ENCODE measurements at regions not wholly inside any gene's neighbourhood (a gene's known extent, or its start where the extent isn't known, plus 50 kb on each side); places are given as distances from the start of the nearest gene placed in this dataset.

GRCh38 chr22:22079404-22080148, 97.0 kb upstream of the TOP3B start:
- no peak for TF ChIP-seq CTCF (IDR thresholded peaks at IDR 0.05)

DNA sequence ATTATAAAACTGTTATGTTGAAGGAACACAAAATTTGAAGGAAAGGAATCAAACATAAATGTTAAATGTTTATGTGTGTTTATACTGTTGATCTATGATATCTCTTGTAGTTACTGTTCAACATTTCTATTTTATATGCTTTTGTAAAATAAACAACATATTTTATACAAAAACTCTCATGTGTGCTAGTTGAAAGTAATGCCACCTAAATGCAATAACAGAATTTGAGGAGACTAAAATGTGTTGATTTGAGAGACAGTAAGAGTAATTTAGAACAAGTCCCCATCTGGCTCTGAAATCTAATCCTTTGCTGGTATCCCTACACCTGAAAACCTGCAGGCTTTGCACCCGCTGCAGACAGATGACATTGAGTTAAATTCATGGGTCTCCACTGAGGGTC, 95.7 kb upstream of the TOP3B start:
- TF ChIP-seq CTCF (IDR thresholded peaks at IDR 0.05), result no peak

DNA sequence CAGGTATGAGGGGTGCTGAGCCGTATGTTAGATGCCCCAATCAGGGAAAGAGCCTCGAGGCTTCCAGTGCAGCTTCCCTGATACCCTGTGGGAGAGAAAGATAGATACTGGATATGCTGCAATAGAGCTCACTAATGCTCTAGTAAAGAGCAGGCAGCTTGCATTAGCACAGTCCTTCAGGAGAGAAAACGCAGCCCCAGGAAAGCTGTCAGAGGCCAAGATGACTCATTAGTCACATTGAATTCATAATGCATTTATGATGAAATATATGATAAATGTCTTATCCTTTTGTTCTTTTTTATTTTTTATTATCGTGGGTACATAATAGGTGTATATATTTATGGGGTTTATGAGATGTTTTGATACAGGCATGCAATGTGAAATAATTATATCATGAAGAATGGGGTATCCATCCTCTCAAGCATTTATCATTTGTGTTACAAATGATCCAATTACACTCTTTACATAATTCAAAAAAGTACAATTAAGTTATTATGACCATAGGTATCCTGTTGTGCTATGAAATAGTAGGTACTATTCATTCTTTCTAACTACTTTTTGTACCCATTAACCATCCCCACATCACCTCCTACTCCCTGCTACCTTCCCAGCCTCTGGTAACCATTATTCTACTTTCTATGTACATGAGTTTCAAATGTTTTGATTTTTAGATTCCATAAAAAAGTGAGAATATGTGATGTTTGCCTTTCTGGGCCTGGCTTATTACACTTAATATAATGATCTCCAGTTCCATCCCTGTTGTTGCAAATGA, 94.5 kb upstream of the TOP3B start:
- TF ChIP-seq CTCF (IDR thresholded peaks at IDR 0.05), result no peak

DNA sequence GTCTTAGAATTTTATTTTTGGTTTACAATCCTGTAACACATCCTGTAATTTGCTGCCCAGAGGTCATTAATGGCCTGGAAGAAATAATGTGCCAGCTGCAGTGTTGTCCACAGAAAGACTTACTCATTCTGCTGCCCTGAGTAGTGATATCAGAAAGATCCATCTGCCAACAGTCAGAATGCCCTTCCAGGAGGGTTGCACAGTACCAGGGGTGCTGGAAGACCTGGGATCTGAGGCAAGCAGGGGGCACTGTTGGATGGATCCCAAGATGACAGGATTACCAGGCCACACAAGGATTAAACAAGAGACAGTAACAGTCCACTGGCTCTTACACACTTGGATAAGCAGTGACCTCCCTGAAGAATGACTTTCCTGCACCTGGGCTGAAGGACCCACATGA, 93.8 kb upstream of the TOP3B start:
- TF ChIP-seq CTCF (IDR thresholded peaks at IDR 0.05), result no peak

DNA sequence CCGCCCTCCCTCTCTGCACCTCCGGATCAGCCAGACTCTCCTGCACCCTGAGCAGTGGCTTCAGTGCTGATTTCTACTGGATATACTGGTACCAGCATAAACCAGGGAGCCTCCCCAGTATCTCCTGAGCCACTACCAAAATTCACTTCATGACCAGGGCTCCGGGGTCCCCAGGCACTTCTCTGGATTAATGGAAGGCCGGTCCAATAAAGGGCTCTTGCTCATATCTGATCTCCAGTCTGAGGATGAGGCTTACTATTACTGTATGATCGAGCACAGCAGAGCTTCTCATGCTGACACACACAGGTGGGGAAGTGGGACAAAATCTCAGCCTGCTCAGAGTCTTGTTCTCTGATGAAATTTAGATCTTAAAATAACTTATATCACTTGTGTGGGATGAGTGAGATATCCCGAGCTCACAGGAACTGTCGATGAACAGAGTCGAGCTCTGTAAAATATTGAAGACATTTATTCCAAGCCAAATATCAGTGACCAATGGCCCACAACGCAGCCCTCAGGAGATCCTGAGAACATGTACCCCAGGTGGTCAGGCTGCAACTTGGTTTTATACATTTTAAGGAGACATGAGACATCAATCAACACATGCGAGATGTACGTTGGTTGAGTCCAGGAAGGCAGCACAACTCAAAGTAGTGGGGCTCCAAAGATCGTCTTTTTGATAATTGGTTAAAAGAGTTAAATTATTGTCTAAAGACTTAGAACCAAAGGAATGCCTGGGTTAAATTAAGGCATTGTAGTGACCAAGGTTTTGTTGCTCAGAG, 93.0 kb upstream of the TOP3B start:
- no peak for TF ChIP-seq CTCF (IDR thresholded peaks at IDR 0.05)

DNA sequence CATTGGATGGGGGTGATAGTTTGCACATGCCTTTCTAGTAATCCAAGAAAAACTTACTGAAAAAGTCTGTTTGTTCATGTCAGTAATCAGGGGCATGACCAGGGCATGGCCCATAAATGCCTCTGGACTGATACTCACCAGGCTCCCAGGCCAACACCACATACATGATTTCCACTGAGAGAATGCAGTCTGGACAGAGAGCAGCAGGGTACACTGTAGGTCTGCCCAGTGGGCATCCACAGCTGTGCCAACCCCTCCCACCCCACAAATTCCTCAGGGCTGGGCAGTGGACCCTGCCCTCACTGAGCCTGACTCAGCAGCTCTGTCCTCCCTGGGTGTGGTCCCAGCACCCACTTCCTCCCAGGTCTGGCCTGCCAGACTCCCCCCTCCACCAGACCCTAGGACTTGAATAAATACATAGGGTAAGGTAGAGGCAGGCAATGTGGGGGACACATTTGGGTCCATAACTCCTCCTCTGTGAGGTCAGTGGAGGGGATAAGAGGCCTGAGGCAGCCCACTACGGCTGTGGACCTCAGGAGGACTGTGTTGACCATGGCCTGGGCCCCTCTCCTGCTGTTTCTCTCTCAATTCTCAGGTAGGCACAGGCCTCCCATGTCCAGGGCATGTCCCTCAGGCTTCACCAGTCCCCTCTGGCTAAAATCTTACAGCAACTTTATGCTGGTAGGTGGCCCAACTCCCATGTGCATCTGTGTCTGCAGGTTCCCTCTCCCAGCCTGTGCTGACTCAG, 92.2 kb upstream of the TOP3B start:
- no peak for TF ChIP-seq CTCF (IDR thresholded peaks at IDR 0.05)

Measured in LNCAP (cell line).